ENCODE measurements at regions not wholly inside any gene's neighbourhood (a gene's known extent, or its start where the extent isn't known, plus 50 kb on each side); places are given as distances from the start of the nearest gene placed in this dataset.

DNA sequence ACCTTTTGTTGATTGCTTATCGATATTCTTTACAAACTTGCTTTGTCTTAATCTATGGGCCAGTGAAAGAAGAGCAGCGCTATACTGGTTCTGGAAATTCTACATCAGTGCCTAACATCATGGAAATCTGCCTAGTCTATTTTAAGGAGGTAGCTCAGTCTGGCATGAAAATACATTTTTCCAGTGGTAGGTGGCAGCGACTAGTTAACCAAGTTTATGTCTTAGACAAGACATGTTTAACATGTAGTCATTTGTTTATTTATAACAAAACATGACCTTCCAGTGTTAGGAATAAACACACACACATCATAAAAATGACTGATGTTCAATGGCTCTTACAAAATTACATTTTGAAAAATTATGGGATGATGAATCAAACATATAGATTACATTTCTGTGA, 336.0 kb upstream of the SOX5 start:
- peaks cover 3% of the 10 kb centered on the region for H3K27me3 Mint-ChIP-seq (ENCODE audit: unreplicated experiment)
- H3K27ac Mint-ChIP-seq (ENCODE audit: unreplicated experiment) = no peak overlapping the region
- no peak overlapping the region for H3K4me3 Mint-ChIP-seq (ENCODE audit: unreplicated experiment)
- H3K9me3 Mint-ChIP-seq (ENCODE audit: unreplicated experiment) = no peaks in the 10 kb centered on the region
- peaks cover 3% of the 10 kb centered on the region for H3K4me1 Mint-ChIP-seq (ENCODE audit: unreplicated experiment)
- no peak for DNase-seq (ENCODE audit: low spot score)
- no peaks in the 10 kb centered on the region for H3K36me3 Mint-ChIP-seq (ENCODE audit: low read depth, unreplicated experiment)
- TF ChIP-seq, protein P1, sequence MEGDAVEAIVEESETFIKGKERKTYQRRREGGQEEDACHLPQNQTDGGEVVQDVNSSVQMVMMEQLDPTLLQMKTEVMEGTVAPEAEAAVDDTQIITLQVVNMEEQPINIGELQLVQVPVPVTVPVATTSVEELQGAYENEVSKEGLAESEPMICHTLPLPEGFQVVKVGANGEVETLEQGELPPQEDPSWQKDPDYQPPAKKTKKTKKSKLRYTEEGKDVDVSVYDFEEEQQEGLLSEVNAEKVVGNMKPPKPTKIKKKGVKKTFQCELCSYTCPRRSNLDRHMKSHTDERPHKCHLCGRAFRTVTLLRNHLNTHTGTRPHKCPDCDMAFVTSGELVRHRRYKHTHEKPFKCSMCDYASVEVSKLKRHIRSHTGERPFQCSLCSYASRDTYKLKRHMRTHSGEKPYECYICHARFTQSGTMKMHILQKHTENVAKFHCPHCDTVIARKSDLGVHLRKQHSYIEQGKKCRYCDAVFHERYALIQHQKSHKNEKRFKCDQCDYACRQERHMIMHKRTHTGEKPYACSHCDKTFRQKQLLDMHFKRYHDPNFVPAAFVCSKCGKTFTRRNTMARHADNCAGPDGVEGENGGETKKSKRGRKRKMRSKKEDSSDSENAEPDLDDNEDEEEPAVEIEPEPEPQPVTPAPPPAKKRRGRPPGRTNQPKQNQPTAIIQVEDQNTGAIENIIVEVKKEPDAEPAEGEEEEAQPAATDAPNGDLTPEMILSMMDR (IDR thresholded peaks at IDR 0.05; ENCODE audit: unreplicated experiment) = no peak

DNA sequence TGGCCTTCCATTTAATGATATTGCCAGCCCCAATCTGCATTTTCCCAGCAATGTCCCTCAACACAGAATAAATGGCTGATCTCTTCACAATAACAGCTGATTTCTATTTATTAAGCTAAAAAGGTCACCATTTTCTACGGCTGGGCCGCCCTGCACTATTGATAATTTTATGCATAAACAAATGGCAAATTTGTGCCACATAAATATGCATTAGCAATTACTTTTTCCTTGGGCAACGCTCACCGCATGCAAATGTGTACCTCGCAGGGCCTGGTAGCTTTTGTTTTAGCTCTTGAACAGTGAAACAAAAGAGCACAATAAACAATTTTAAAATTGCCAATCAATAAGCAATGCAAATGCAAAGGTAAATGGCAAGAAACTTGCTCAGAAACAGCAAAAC, 331.9 kb upstream of the SOX5 start:
- Mint-ChIP-seq H3K36me3 (ENCODE audit: low read depth, unreplicated experiment) (no peaks in the 10 kb centered on the region), H3K27ac (ENCODE audit: unreplicated experiment) (no peak overlapping the region), H3K27me3 (ENCODE audit: unreplicated experiment) (peaks cover 3% of the 10 kb centered on the region), H3K4me1 (ENCODE audit: unreplicated experiment) (no peaks in the 10 kb centered on the region), H3K9me3 (ENCODE audit: unreplicated experiment) (no peaks in the 10 kb centered on the region), H3K4me3 (ENCODE audit: unreplicated experiment) (no peak overlapping the region)
- no peak for DNase-seq (ENCODE audit: low spot score)
- TF ChIP-seq, protein P1 (IDR thresholded peaks at IDR 0.05; ENCODE audit: unreplicated experiment) = no peak

DNA sequence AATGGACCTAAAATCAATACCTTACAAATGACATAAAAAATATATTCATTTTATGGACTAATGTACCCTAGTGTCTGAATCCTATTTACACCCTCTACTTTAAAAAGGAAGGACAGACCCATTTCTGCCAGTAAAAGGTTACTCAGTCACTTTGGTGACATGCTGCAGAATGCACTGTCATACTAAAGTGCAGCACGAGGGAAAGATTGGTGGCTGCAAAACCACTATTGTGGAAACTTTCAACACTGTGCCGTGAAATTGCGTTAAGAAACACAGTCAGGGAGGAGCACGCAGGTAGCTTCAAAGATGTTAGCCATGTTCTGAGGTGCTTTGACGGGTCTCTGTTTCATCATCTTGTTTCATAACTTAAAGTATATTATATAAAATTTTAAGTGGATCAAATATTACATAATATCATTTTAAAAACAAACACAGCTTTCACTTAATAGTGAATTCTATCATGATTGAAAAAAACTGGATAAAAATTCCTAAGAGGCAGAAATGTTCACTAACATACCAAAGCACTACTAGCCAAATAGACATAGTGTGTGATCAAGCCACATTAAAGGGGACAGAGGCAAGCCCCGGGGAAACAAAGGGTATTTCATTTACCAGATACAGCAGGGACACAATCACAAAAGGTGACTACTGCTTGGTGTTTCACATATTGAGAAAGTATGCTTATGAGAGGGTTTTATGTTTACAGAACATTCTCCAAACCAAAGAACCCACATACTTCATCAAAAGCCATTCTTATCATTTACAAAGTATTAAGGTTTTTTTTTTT, 330.8 kb upstream of the SOX5 start:
- Mint-ChIP-seq H3K9me3 (ENCODE audit: unreplicated experiment) (no peaks in the 10 kb centered on the region), H3K36me3 (ENCODE audit: low read depth, unreplicated experiment) (no peaks in the 10 kb centered on the region), H3K27me3 (ENCODE audit: unreplicated experiment) (peaks cover 3% of the 10 kb centered on the region), H3K4me1 (ENCODE audit: unreplicated experiment) (no peaks in the 10 kb centered on the region), H3K27ac (ENCODE audit: unreplicated experiment) (no peak overlapping the region), H3K4me3 (ENCODE audit: unreplicated experiment) (no peak overlapping the region)
- DNase-seq (ENCODE audit: low spot score) = no peak
- TF ChIP-seq, protein P1 (IDR thresholded peaks at IDR 0.05; ENCODE audit: unreplicated experiment) = no peak

DNA sequence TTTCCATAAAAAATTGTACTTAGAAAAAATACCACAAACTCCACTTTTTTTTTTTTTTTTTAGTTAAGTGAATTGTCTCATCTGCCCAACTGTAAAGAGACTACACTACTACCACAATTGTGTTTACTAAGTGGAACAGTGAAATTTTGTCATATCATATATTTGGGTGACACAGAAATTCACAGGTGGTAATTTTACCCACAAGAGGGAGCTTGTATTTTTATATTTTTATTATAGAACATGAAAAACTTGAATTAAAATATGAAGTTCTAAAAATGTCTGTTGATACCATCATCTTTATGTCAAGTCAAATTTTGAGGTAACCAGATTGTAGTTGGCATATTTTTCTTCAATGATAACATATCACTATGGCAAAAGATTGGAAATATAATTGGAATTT, 329.4 kb upstream of the SOX5 start:
- Mint-ChIP-seq H3K4me3 (ENCODE audit: unreplicated experiment) (no peak overlapping the region), H3K27ac (ENCODE audit: unreplicated experiment) (no peak overlapping the region), H3K27me3 (ENCODE audit: unreplicated experiment) (peaks cover 2% of the 10 kb centered on the region), H3K4me1 (ENCODE audit: unreplicated experiment) (no peaks in the 10 kb centered on the region), H3K9me3 (ENCODE audit: unreplicated experiment) (no peaks in the 10 kb centered on the region), H3K36me3 (ENCODE audit: low read depth, unreplicated experiment) (no peaks in the 10 kb centered on the region)
- DNase-seq (ENCODE audit: low spot score) = no peak
- TF ChIP-seq, protein P1 (IDR thresholded peaks at IDR 0.05; ENCODE audit: unreplicated experiment) = no peak

DNA sequence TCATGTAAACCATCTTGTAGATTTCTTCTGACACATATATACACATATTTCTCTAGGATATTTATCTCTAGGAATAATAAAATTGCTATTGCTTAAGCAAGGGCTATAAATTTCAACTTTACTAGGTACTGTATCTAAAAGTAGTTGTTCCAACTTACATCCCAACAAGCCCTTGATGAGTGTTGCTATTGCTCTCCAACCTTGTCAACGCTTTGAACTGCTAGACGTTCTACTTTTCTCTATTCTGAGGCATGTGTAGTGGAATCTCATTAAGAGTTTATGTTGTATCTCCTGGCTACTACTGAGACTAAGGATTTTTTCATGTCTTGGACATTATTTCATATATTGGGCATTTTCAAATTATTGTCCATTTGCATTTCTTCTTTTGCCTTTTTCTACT, 321.5 kb upstream of the SOX5 start:
- H3K4me1 Mint-ChIP-seq (ENCODE audit: unreplicated experiment) = no peaks in the 10 kb centered on the region
- H3K27me3 Mint-ChIP-seq (ENCODE audit: unreplicated experiment) = no peaks in the 10 kb centered on the region
- no peaks in the 10 kb centered on the region for H3K9me3 Mint-ChIP-seq (ENCODE audit: unreplicated experiment)
- H3K36me3 Mint-ChIP-seq (ENCODE audit: low read depth, unreplicated experiment) = no peaks in the 10 kb centered on the region
- no peak overlapping the region for H3K27ac Mint-ChIP-seq (ENCODE audit: unreplicated experiment)
- TF ChIP-seq, protein P1 (IDR thresholded peaks at IDR 0.05; ENCODE audit: unreplicated experiment) = no peak
- H3K4me3 Mint-ChIP-seq (ENCODE audit: unreplicated experiment) = no peak overlapping the region
- DNase-seq (ENCODE audit: low spot score) = no peak

Measured in endothelial cell (in vitro differentiated cells).